GM12864 (cell line): ENCODE measurements at regions not wholly inside any gene's neighbourhood (a gene's known extent, or its start where the extent isn't known, plus 50 kb on each side); places are given as distances from the start of the nearest gene placed in this dataset.

Experiments
- DNase-seq: peaks from one replicate; pipeline ENCODE4 v3.0.0-alpha.2; 2011; ENCODE audit warnings: low read depth
- H3K4me3 ChIP-seq: 2 replicates; pipeline ENCODE4 v1.5.1; 2011; ENCODE audit warnings: mild to moderate bottlenecking, low read depth, low read length, control low read depth
- CTCF ChIP-seq: IDR thresholded peaks from 2 replicates; pipeline ENCODE4 v1.5.1; 2011; ENCODE audit warnings: low read depth, mild to moderate bottlenecking, moderate library complexity, low read length, control low read depth, inconsistent platforms; ENCODE audit errors: missing control alignments

- no peak for DNase-seq
- no peak for TF ChIP-seq CTCF
- no peak overlapping the region for H3K4me3 ChIP-seq
Observed at GRCh38 chr1:185561629-185562028, 172.6 kb upstream of the HMCN1 start.

- no peak overlapping the region for H3K4me3 ChIP-seq
- DNase-seq = no peak
- TF ChIP-seq CTCF = no peak
Observed at GRCh38 chr1:185560760-185561159, 173.4 kb upstream of the HMCN1 start.

DNA sequence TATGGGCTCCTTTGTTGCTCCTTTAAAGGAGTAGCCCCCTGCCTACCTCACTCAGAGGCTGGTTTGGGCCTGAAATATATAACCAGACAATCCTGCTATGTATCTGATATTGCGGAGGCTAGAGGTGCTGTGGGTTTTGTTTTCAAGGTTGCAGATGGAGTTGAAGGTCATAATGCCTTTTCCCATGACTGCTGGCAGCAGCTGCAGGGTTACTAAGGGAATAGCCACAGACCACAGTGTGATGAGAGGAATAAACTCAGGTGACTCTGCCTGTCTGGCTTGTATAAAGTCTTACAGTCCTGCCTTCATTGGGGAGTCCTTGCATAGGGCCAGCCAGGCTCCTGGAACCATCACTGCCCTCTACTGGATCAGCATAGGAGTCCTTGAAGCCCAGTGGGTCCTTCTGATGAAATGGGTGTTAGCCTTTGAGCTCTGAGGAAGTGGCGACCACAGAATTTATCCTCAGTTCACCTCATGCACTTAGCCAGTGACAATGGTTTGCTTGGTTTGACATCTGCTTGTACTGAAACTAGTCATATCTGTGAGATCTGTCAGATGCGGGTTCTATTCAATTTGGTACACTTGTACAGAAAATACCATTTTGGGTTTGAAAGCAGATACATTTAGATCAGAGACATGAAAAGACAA, 174.4 kb upstream of the HMCN1 start:
- DNase-seq = peak; percentile 72
- H3K4me3 ChIP-seq = no peak overlapping the region
- TF ChIP-seq CTCF = peak; percentile 61

- TF ChIP-seq CTCF = no peak
- DNase-seq = no peak
- no peak overlapping the region for H3K4me3 ChIP-seq
Observed at GRCh38 chr1:185559151-185559550, 175.0 kb upstream of the HMCN1 start.

DNA sequence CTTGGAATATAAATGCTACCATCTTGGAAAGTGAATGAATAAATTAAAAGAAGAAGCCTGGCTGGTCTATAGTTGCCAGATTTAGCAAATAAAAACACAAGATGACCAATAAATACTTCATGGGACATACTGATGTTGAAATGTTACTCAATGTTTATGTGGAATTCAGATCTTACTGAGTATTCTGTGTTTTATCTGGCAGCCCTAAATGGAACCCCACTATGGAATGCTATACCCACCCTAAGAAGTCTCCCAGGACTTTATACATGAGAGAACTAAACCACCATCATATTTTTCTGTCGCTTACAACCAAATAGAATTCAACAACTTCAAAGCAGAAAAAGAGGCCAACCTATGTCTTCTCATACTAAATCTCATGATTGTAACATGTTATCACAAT, 177.6 kb upstream of the HMCN1 start:
- TF ChIP-seq CTCF = no peak
- DNase-seq = no peak
- H3K4me3 ChIP-seq = no peak overlapping the region

GRCh38 chr1:185555743-185556142, 178.4 kb upstream of the HMCN1 start:
- no peak for TF ChIP-seq CTCF
- no peak overlapping the region for H3K4me3 ChIP-seq
- no peak for DNase-seq

- H3K4me3 ChIP-seq = no peak overlapping the region
- DNase-seq = no peak
- no peak for TF ChIP-seq CTCF
Observed at GRCh38 chr1:185551008-185551407, 183.2 kb upstream of the HMCN1 start.
